Erythroblast (primary cell): ENCODE measurements at regions not wholly inside any gene's neighbourhood (a gene's known extent, or its start where the extent isn't known, plus 50 kb on each side); places are given as distances from the start of the nearest gene placed in this dataset.

Source experiments
- GATA1 ChIP-seq: IDR thresholded peaks from 2 replicates; pipeline ENCODE4 v1.6.1; 2011; ENCODE audit warnings: low read depth, mild to moderate bottlenecking, control low read depth, low read length, moderate library complexity
- POLR2A ChIP-seq: IDR thresholded peaks from 2 replicates; pipeline ENCODE4 v1.6.1; 2011; ENCODE audit warnings: mild to moderate bottlenecking, low read length

GRCh38 chr1:38558500-38559445 is 300.8 kb downstream of the RRAGC start:
- TF ChIP-seq POLR2A: no peak
- TF ChIP-seq GATA1: no peak
